GM12878 (cell line): ENCODE measurements at regions not wholly inside any gene's neighbourhood (a gene's known extent, or its start where the extent isn't known, plus 50 kb on each side); places are given as distances from the start of the nearest gene placed in this dataset.
"Not testable (repeated sequence)": the region's sequence is repeated elsewhere in the genome, so short reads cannot be mapped to it uniquely, and the experiment has no call there.

Experiments used
- ASH2L ChIP-seq: fragments of 300-600, 200-600 bp; sonication (generic); IDR thresholded peaks from 2 replicates; pipeline ENCODE4 v1.6.1; 2017; ENCODE audit warnings: low read depth, mild to moderate bottlenecking, borderline replicate concordance
- BACH1 ChIP-seq: fragments of 450-650 bp; IDR thresholded peaks from 2 replicates; pipeline ENCODE4 v1.6.1; 2017; ENCODE audit warnings: mild to moderate bottlenecking, borderline replicate concordance
- EZH2 ChIP-seq: IDR thresholded peaks from 2 replicates; pipeline ENCODE4 v1.6.1; 2012; ENCODE audit warnings: low read depth, mild to moderate bottlenecking, control low read depth, inconsistent platforms, low read length, borderline replicate concordance; ENCODE audit not compliant: control insufficient read depth
- HDAC6 ChIP-seq: fragments of 200-600 bp; sonication (generic); IDR thresholded peaks from one replicate; pipeline ENCODE4 v1.8.0; 2017; ENCODE audit warnings: antibody characterized with exemption; ENCODE audit not compliant: unreplicated experiment
- NFIC ChIP-seq: IDR thresholded peaks from 2 replicates; pipeline ENCODE4 v1.6.1; 2012; ENCODE audit warnings: low read depth, mild to moderate bottlenecking, inconsistent platforms, low read length, moderate library complexity
- NRF1 ChIP-seq: conservative IDR thresholded peaks from 2 replicates; pipeline ENCODE4 v1.6.1; 2011; ENCODE audit warnings: mild to moderate bottlenecking, low read depth, low read length, improper control_type of control experiment
- POLR2A ChIP-seq: IDR thresholded peaks from 2 replicates; pipeline ENCODE4 v1.6.1; 2011; ENCODE audit warnings: low read depth, mild to moderate bottlenecking, low read length
- POLR2AphosphoS5 ChIP-seq: IDR thresholded peaks from 2 replicates; pipeline ENCODE4 v1.6.1; 2011; ENCODE audit warnings: mild to moderate bottlenecking, low read length, inconsistent platforms
- RAD21 ChIP-seq: IDR thresholded peaks from 2 replicates; pipeline ENCODE4 v1.6.1; 2011; ENCODE audit warnings: mild to moderate bottlenecking, low read depth, low read length, moderate library complexity; ENCODE audit not compliant: insufficient read depth
- SIN3A ChIP-seq: IDR thresholded peaks from 2 replicates; pipeline ENCODE4 v1.6.1; 2012; ENCODE audit warnings: low read depth, low read length, improper control_type of control experiment
- ZNF217 ChIP-seq: fragments of 450-650 bp; IDR thresholded peaks from 2 replicates; pipeline ENCODE4 v1.6.1; 2017; ENCODE audit warnings: antibody characterized with exemption, mild to moderate bottlenecking
- ZNF24 ChIP-seq: fragments of 450-650 bp; IDR thresholded peaks from 2 replicates; pipeline ENCODE4 v1.6.1; 2017; ENCODE audit warnings: antibody characterized with exemption, mild to moderate bottlenecking
- TF ChIP-seq, protein P1 (sequence below): IDR thresholded peaks from 2 replicates; pipeline ENCODE4 v1.6.1; 2012; ENCODE audit warnings: low read depth, low read length, improper control_type of control experiment
- TF ChIP-seq, protein P2 (sequence below), 3 experiments: IDR thresholded peaks in 2 of 3; conservative IDR thresholded peaks in 1 of 3; 2 replicates each; pipeline ENCODE4 v1.5.1; 2011; ENCODE audit warnings: low read depth in 3 of 3, low read length in 3 of 3, mild to moderate bottlenecking in 3 of 3, control low read depth in 2 of 3, moderate library complexity in 2 of 3, inconsistent platforms in 1 of 3, mixed read lengths in 1 of 3; ENCODE audit not compliant: control insufficient read depth in 2 of 3, insufficient read depth in 1 of 3; ENCODE audit errors: extremely low read depth in 1 of 3

DNA sequence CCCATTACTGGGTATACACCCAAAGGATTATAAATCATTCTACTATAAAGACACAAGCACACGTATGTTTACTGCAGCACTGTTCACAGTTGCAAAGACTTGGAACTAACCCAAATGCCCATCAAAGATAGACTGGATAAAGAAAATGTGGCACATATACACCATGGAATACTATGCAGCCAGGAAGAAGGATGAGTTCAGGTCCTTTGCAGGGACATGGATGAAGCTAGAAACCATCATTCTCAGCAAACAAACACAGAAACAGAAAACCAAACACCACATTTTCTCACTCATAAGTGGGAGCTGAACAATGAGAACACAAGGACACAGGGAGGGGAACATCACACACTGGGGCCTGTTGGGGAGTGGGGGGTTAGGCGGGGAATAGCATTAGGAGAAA is 90.0 kb upstream of the TRAM1L1 start:
- not testable (repeated sequence) for TF ChIP-seq BACH1, RAD21, ZNF217, POLR2A, ASH2L, ZNF24, EZH2, POLR2AphosphoS5, SIN3A, NRF1, HDAC6, NFIC
- TF ChIP-seq, protein P1, sequence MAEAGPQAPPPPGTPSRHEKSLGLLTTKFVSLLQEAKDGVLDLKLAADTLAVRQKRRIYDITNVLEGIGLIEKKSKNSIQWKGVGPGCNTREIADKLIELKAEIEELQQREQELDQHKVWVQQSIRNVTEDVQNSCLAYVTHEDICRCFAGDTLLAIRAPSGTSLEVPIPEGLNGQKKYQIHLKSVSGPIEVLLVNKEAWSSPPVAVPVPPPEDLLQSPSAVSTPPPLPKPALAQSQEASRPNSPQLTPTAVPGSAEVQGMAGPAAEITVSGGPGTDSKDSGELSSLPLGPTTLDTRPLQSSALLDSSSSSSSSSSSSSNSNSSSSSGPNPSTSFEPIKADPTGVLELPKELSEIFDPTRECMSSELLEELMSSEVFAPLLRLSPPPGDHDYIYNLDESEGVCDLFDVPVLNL = not testable (repeated sequence)
- TF ChIP-seq, protein P2, sequence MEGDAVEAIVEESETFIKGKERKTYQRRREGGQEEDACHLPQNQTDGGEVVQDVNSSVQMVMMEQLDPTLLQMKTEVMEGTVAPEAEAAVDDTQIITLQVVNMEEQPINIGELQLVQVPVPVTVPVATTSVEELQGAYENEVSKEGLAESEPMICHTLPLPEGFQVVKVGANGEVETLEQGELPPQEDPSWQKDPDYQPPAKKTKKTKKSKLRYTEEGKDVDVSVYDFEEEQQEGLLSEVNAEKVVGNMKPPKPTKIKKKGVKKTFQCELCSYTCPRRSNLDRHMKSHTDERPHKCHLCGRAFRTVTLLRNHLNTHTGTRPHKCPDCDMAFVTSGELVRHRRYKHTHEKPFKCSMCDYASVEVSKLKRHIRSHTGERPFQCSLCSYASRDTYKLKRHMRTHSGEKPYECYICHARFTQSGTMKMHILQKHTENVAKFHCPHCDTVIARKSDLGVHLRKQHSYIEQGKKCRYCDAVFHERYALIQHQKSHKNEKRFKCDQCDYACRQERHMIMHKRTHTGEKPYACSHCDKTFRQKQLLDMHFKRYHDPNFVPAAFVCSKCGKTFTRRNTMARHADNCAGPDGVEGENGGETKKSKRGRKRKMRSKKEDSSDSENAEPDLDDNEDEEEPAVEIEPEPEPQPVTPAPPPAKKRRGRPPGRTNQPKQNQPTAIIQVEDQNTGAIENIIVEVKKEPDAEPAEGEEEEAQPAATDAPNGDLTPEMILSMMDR (IDR thresholded peaks at IDR 0.05 in 2 of 3, conservative IDR thresholded peaks at IDR 0.05 in 1 of 3; ENCODE audit: control insufficient read depth in 2 of 3, extremely low read depth in 1 of 3, insufficient read depth in 1 of 3, low read depth in 3 of 3, low read length in 3 of 3) = not testable (repeated sequence)
